ENCODE measurements at regions not wholly inside any gene's neighbourhood (a gene's known extent, or its start where the extent isn't known, plus 50 kb on each side); places are given as distances from the start of the nearest gene placed in this dataset.

DNA sequence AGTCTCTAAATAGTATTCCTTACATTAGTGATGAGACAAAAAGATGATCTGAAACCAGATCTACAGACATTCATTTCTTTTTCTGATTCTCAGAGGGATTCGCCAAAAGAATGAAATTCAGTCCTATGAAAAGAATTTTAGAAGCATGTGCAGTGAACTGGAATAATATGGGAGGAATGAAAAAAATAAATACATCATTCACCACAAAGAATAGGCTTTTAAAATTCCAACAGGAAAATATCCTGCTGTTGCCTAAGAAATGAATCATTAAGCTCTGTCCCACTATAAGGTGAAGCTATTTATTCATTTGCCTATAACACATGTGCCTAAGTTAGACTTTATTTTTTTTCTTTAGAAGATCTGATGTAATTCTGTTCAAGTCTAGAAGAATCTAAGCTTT, 165.9 kb downstream of the IL15 start:
- TF ChIP-seq TAF1 (IDR thresholded peaks at IDR 0.05; ENCODE audit: low read depth) (no peak), ZBTB7A (IDR thresholded peaks at IDR 0.05; ENCODE audit: low read depth) (no peak), CREB1 (IDR thresholded peaks at IDR 0.05; ENCODE audit: low read depth) (no peak), MAX (IDR thresholded peaks at IDR 0.05) (peak; percentile 68; the same call in 1 of the 2 replicates), EP300 (IDR thresholded peaks at IDR 0.05; ENCODE audit: borderline replicate concordance) (peak; percentile 98), RAD21 (IDR thresholded peaks at IDR 0.05; ENCODE audit: low read depth) (peak; percentile 21; the same call in 1 of the 2 replicates), YY1 (IDR thresholded peaks at IDR 0.05; ENCODE audit: low read depth) (no peak), CEBPB (IDR thresholded peaks at IDR 0.05) (peak; percentile 92), EGR1 (IDR thresholded peaks at IDR 0.05) (no peak), TEAD4 (IDR thresholded peaks at IDR 0.05) (peak; percentile 99)
- TF ChIP-seq, protein P1, sequence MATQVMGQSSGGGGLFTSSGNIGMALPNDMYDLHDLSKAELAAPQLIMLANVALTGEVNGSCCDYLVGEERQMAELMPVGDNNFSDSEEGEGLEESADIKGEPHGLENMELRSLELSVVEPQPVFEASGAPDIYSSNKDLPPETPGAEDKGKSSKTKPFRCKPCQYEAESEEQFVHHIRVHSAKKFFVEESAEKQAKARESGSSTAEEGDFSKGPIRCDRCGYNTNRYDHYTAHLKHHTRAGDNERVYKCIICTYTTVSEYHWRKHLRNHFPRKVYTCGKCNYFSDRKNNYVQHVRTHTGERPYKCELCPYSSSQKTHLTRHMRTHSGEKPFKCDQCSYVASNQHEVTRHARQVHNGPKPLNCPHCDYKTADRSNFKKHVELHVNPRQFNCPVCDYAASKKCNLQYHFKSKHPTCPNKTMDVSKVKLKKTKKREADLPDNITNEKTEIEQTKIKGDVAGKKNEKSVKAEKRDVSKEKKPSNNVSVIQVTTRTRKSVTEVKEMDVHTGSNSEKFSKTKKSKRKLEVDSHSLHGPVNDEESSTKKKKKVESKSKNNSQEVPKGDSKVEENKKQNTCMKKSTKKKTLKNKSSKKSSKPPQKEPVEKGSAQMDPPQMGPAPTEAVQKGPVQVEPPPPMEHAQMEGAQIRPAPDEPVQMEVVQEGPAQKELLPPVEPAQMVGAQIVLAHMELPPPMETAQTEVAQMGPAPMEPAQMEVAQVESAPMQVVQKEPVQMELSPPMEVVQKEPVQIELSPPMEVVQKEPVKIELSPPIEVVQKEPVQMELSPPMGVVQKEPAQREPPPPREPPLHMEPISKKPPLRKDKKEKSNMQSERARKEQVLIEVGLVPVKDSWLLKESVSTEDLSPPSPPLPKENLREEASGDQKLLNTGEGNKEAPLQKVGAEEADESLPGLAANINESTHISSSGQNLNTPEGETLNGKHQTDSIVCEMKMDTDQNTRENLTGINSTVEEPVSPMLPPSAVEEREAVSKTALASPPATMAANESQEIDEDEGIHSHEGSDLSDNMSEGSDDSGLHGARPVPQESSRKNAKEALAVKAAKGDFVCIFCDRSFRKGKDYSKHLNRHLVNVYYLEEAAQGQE (IDR thresholded peaks at IDR 0.05; ENCODE audit: low read depth) = no peak
